ENCODE measurements at regions not wholly inside any gene's neighbourhood (a gene's known extent, or its start where the extent isn't known, plus 50 kb on each side); places are given as distances from the start of the nearest gene placed in this dataset.

DNA sequence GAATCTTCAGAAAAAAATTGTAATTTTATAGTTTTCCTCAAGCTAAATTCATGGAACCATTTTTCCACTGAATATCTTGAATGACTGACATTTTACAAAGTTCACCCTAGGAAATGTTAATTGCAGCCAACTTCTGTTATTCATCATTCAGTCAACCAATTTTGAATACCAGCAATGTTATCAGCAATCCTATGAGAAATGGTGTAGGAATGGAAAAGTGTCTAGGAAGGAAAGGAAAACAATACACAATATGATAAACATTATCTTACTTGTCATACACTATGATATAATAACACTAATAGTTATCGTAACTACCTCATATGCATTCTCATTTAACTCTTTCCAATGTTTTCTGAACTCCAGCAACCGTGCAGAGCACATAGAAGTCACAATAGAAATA, 790.5 kb upstream of the LRRC4C start:
- TF ChIP-seq, protein P1, sequence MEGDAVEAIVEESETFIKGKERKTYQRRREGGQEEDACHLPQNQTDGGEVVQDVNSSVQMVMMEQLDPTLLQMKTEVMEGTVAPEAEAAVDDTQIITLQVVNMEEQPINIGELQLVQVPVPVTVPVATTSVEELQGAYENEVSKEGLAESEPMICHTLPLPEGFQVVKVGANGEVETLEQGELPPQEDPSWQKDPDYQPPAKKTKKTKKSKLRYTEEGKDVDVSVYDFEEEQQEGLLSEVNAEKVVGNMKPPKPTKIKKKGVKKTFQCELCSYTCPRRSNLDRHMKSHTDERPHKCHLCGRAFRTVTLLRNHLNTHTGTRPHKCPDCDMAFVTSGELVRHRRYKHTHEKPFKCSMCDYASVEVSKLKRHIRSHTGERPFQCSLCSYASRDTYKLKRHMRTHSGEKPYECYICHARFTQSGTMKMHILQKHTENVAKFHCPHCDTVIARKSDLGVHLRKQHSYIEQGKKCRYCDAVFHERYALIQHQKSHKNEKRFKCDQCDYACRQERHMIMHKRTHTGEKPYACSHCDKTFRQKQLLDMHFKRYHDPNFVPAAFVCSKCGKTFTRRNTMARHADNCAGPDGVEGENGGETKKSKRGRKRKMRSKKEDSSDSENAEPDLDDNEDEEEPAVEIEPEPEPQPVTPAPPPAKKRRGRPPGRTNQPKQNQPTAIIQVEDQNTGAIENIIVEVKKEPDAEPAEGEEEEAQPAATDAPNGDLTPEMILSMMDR (IDR thresholded peaks at IDR 0.05; ENCODE audit: low read depth, low read length, poor library complexity, severe bottlenecking), result no peak
- TF ChIP-seq EZH2phosphoT487 (IDR thresholded peaks at IDR 0.05; ENCODE audit: borderline replicate concordance, low read length), result no peak

Measured in DOHH2 (cell line).